ENCODE measurements at regions not wholly inside any gene's neighbourhood (a gene's known extent, or its start where the extent isn't known, plus 50 kb on each side); places are given as distances from the start of the nearest gene placed in this dataset.
"Not testable (repeated sequence)": the region's sequence is repeated elsewhere in the genome, so short reads cannot be mapped to it uniquely, and the experiment has no call there.

DNA sequence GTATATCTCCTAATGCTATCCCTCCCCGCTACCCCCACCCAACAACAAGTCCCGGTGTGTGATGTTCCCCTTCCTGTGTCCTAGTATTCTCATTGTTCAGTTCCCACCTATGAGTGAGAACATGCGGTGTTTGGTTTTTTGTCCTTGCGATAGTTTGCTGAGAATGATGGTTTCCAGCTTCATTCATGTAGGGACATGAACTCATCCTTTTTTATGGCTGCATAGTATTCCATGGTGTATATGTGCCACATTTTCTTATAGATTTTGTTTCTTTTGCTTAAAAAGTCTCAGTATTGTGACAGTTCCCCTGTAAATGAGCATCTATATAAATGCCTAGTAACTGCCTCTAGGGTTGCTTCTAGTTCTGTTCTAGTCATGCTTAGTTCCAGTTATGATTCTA lies 153.0 kb upstream of the EOLA2 start:
- TF ChIP-seq, protein P1, sequence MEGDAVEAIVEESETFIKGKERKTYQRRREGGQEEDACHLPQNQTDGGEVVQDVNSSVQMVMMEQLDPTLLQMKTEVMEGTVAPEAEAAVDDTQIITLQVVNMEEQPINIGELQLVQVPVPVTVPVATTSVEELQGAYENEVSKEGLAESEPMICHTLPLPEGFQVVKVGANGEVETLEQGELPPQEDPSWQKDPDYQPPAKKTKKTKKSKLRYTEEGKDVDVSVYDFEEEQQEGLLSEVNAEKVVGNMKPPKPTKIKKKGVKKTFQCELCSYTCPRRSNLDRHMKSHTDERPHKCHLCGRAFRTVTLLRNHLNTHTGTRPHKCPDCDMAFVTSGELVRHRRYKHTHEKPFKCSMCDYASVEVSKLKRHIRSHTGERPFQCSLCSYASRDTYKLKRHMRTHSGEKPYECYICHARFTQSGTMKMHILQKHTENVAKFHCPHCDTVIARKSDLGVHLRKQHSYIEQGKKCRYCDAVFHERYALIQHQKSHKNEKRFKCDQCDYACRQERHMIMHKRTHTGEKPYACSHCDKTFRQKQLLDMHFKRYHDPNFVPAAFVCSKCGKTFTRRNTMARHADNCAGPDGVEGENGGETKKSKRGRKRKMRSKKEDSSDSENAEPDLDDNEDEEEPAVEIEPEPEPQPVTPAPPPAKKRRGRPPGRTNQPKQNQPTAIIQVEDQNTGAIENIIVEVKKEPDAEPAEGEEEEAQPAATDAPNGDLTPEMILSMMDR (IDR thresholded peaks at IDR 0.05), result not testable (repeated sequence)
- TF ChIP-seq POLR2A (IDR thresholded peaks at IDR 0.05), result not testable (repeated sequence)
